ENCODE measurements at regions not wholly inside any gene's neighbourhood (a gene's known extent, or its start where the extent isn't known, plus 50 kb on each side); places are given as distances from the start of the nearest gene placed in this dataset.

DNA sequence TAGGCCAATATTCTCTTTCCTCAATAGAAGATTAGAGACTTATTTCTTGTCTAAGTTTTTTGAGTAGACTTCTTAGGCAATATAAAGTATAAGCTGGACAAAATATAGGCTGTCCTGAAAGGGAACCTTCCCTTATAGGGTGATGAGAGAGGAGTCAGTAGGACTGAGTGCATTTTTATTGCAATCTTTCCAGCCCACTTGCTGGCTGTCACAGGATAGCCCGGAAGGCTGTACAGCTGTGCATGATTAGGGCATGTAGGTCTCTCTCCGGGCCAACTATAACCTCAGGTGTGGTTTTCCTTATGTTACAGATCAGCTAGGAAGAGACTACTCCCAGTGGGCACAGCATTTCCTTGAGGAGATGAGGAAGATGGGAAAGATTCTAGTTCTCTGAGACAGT is 159.8 kb upstream of the MEF2C start:
- no peaks in the 10 kb centered on the region for H3K9me3 ChIP-seq (ENCODE audit: low read length)
- no peaks in the 10 kb centered on the region for H3K27me3 ChIP-seq (ENCODE audit: control insufficient read depth in 1 of 2, insufficient read depth in 2 of 2, low read length in 2 of 2)
- no peaks in the 10 kb centered on the region for H3K36me3 ChIP-seq (ENCODE audit: insufficient read depth, low read length)
- H3K27ac ChIP-seq (ENCODE audit: low read depth, low read length), result no peak overlapping the region
- no peak overlapping the region for H3K9ac ChIP-seq (ENCODE audit: low read length)
- no peak overlapping the region for H3K4me3 ChIP-seq (ENCODE audit: low read depth in 1 of 2, low read length in 2 of 2)
- H3K4me1 ChIP-seq (ENCODE audit: insufficient read depth, low read length), result no peaks in the 10 kb centered on the region

GRCh38 chr5:89041976-89042375 is 159.0 kb upstream of the MEF2C start:
- Histone ChIP-seq H3K4me3 (ENCODE audit: low read depth in 1 of 2, low read length in 2 of 2) (no peak overlapping the region), H3K9me3 (ENCODE audit: low read length) (no peaks in the 10 kb centered on the region), H3K36me3 (ENCODE audit: insufficient read depth, low read length) (no peaks in the 10 kb centered on the region), H3K4me1 (ENCODE audit: insufficient read depth, low read length) (no peaks in the 10 kb centered on the region), H3K9ac (ENCODE audit: low read length) (no peak overlapping the region), H3K27ac (ENCODE audit: low read depth, low read length) (no peak overlapping the region), H3K27me3 (ENCODE audit: control insufficient read depth in 1 of 2, insufficient read depth in 2 of 2, low read length in 2 of 2) (no peaks in the 10 kb centered on the region)

DNA sequence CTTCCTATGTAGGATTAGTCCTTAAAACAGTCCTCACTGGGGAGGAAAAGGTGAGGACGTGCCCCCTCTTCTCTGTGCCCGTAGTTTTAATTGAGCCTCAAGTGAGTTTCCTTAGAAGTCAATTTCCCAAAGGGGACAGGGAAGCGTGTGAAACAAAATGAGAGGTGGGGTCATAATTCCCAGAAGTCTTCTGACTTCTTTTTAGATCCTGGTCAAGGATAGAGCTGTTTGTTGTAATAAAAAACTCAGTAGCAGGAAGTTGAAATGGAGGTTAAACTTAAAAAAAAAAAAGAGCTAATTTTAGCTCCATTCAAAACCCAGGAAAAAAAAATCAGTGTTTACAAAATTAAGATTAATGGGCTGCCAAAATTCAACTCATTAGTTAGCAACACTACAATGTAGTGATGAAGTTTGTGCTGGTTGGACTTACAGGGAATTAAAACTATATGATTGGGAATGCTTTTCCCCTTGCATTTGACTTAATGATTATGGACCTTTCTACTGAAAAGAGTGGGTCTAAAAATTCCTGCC is 158.3 kb upstream of the MEF2C start:
- Histone ChIP-seq H3K9me3 (ENCODE audit: low read length) (no peaks in the 10 kb centered on the region), H3K9ac (ENCODE audit: low read length) (no peak overlapping the region), H3K27ac (ENCODE audit: low read depth, low read length) (no peak overlapping the region), H3K27me3 (ENCODE audit: control insufficient read depth in 1 of 2, insufficient read depth in 2 of 2, low read length in 2 of 2) (no peaks in the 10 kb centered on the region), H3K4me3 (ENCODE audit: low read depth in 1 of 2, low read length in 2 of 2) (no peak overlapping the region), H3K36me3 (ENCODE audit: insufficient read depth, low read length) (no peaks in the 10 kb centered on the region), H3K4me1 (ENCODE audit: insufficient read depth, low read length) (no peaks in the 10 kb centered on the region)

DNA sequence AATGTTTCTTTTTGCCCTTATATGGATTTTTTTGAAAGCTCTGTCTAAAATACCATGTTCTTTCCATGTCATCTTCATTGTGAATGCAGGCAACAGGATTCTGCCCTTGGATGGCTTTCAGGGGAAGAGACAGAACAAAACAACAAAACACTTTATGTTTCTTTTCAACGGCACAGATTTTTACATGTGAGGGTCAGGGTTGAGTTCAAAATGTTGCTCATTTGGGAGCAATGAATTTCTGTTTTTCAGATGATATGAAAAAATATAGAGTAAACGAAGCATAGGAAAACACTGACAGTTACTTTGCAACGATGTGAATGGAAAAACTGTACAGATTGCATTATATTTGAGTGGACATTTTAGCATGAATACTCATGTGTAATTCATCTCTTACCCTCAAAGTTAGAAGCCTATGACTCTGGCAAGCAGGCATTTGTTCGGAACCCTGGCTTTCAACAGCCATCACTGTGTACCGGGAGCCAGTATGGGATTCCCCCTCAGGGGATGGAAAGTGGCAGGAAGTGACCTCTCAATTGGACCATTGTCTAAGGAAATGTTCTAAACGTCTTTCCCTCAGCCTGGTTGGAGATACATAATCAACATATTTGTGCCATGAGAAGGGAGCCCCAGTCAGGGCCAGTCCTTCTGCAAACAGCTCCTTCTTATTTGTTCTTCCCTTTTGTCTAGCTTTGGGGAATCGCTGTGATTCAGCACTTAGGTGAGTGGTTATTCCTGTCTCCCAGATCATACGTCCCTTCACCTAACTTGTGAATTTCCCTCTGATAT is 153.9 kb upstream of the MEF2C start:
- Histone ChIP-seq H3K27me3 (ENCODE audit: control insufficient read depth in 1 of 2, insufficient read depth in 2 of 2, low read length in 2 of 2) (no peaks in the 10 kb centered on the region), H3K4me1 (ENCODE audit: insufficient read depth, low read length) (no peaks in the 10 kb centered on the region), H3K4me3 (ENCODE audit: low read depth in 1 of 2, low read length in 2 of 2) (no peak overlapping the region), H3K36me3 (ENCODE audit: insufficient read depth, low read length) (no peaks in the 10 kb centered on the region), H3K9ac (ENCODE audit: low read length) (no peak overlapping the region), H3K27ac (ENCODE audit: low read depth, low read length) (no peak overlapping the region), H3K9me3 (ENCODE audit: low read length) (no peaks in the 10 kb centered on the region)

DNA sequence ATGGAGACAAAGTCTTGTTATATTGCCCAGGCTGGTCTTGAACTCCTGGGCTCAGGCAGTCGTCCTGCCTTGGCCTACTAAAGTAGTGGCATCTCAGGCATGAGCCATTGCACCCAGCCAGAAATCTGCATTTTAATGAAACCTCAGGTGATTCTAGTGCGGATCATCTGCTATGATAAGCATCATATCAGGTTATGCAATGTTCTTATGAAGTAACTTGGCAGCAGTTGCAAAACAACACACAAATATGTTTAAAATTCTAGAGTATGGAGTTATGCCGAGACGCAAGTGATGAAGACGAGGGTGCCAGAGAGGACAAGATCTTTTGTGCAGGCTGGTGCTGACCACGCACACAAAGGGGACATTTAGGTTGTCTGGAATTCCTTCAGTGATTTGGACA is 153.2 kb upstream of the MEF2C start:
- H3K9ac ChIP-seq (ENCODE audit: low read length), result no peak overlapping the region
- H3K27me3 ChIP-seq (ENCODE audit: control insufficient read depth in 1 of 2, insufficient read depth in 2 of 2, low read length in 2 of 2), result no peaks in the 10 kb centered on the region
- no peaks in the 10 kb centered on the region for H3K4me1 ChIP-seq (ENCODE audit: insufficient read depth, low read length)
- no peaks in the 10 kb centered on the region for H3K9me3 ChIP-seq (ENCODE audit: low read length)
- no peaks in the 10 kb centered on the region for H3K36me3 ChIP-seq (ENCODE audit: insufficient read depth, low read length)
- H3K27ac ChIP-seq (ENCODE audit: low read depth, low read length), result no peak overlapping the region
- no peak overlapping the region for H3K4me3 ChIP-seq (ENCODE audit: low read depth in 1 of 2, low read length in 2 of 2)

DNA sequence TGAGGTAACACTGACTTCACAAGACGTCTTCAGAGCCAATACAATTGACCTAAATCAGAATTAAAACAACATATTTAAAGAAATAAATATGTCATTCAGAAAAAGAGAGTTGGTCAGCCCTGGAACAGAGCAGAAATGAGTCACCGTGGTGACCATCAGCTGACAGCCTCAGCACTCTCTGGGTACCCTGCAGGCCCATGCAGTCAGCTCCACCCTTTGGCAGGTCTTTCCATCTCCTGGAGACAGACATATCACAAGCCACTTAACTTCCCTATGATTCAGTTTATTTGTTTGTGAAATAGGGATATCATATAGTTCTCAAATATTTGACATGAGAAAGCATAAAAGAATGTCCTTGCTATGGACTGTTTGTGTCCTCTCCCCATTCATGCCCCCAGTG is 151.6 kb upstream of the MEF2C start:
- H3K36me3 ChIP-seq (ENCODE audit: insufficient read depth, low read length), result no peaks in the 10 kb centered on the region
- no peaks in the 10 kb centered on the region for H3K9me3 ChIP-seq (ENCODE audit: low read length)
- no peak overlapping the region for H3K4me3 ChIP-seq (ENCODE audit: low read depth in 1 of 2, low read length in 2 of 2)
- H3K27ac ChIP-seq (ENCODE audit: low read depth, low read length), result no peak overlapping the region
- H3K27me3 ChIP-seq (ENCODE audit: control insufficient read depth in 1 of 2, insufficient read depth in 2 of 2, low read length in 2 of 2), result no peaks in the 10 kb centered on the region
- H3K4me1 ChIP-seq (ENCODE audit: insufficient read depth, low read length), result no peaks in the 10 kb centered on the region
- no peak overlapping the region for H3K9ac ChIP-seq (ENCODE audit: low read length)

- H3K9me3 ChIP-seq (ENCODE audit: low read length), result no peaks in the 10 kb centered on the region
- H3K27ac ChIP-seq (ENCODE audit: low read depth, low read length), result no peak overlapping the region
- no peaks in the 10 kb centered on the region for H3K36me3 ChIP-seq (ENCODE audit: insufficient read depth, low read length)
- no peak overlapping the region for H3K4me3 ChIP-seq (ENCODE audit: low read depth in 1 of 2, low read length in 2 of 2)
- no peak overlapping the region for H3K9ac ChIP-seq (ENCODE audit: low read length)
- no peaks in the 10 kb centered on the region for H3K27me3 ChIP-seq (ENCODE audit: control insufficient read depth in 1 of 2, insufficient read depth in 2 of 2, low read length in 2 of 2)
- H3K4me1 ChIP-seq (ENCODE audit: insufficient read depth, low read length), result no peaks in the 10 kb centered on the region
Measured at GRCh38 chr5:89030798-89031197, 147.8 kb upstream of the MEF2C start.

DNA sequence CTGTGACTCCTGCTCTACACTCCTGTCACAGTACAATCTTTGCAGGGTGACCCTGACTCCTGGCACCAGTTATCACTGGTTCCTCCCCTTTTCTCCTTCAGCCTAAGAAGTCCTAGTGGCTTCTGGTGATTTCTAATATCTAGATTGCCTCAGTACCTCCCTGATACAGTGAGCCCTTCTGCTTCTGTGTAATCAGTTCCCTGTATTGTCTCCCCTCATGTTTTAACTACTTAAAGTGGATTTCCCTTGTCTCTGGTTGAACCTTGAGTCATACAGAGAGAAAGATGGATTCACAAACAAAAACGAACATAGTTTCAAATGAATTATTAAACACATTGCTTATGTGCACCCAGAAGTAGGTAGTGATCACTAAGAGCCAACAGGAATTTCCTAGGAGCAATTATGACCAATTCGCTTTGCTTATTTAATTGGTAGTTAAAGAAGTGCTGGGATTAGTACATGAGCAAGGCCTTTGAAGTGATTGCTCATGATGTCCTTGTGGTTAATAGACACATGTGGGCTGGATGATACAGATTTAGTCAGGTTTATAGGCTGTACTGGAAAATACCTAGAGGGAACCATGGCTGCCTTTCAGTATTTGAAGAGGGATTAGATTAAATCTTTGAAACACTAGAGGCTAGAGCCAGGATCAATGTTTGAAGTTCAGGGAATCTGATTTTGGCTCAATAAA is 145.8 kb upstream of the MEF2C start:
- H3K9me3 ChIP-seq (ENCODE audit: low read length), result no peaks in the 10 kb centered on the region
- H3K4me3 ChIP-seq (ENCODE audit: low read depth in 1 of 2, low read length in 2 of 2), result no peak overlapping the region
- H3K27ac ChIP-seq (ENCODE audit: low read depth, low read length), result no peak overlapping the region

GRCh38 chr5:89024045-89024444 is 141.1 kb upstream of the MEF2C start:
- Histone ChIP-seq H3K4me1 (ENCODE audit: insufficient read depth, low read length) (no peaks in the 10 kb centered on the region), H3K9ac (ENCODE audit: low read length) (no peak overlapping the region), H3K36me3 (ENCODE audit: insufficient read depth, low read length) (no peaks in the 10 kb centered on the region)

More for the DNA sequence above, 145.8 kb upstream of the MEF2C start:
- Histone ChIP-seq H3K36me3 (ENCODE audit: insufficient read depth, low read length) (no peaks in the 10 kb centered on the region), H3K4me1 (ENCODE audit: insufficient read depth, low read length) (no peaks in the 10 kb centered on the region), H3K9ac (ENCODE audit: low read length) (no peak overlapping the region), H3K27me3 (ENCODE audit: control insufficient read depth in 1 of 2, insufficient read depth in 2 of 2, low read length in 2 of 2) (no peaks in the 10 kb centered on the region)

GRCh38 chr5:89020926-89021610 is 138.1 kb upstream of the MEF2C start:
- Histone ChIP-seq H3K4me1 (ENCODE audit: insufficient read depth, low read length) (peaks cover 6% of the 10 kb centered on the region), H3K27ac (ENCODE audit: low read depth, low read length) (no peak overlapping the region)

More at GRCh38 chr5:89024045-89024444, 141.1 kb upstream of the MEF2C start:
- Histone ChIP-seq H3K4me3 (ENCODE audit: low read depth in 1 of 2, low read length in 2 of 2) (no peak overlapping the region), H3K27ac (ENCODE audit: low read depth, low read length) (no peak overlapping the region), H3K27me3 (ENCODE audit: control insufficient read depth in 1 of 2, insufficient read depth in 2 of 2, low read length in 2 of 2) (no peaks in the 10 kb centered on the region), H3K9me3 (ENCODE audit: low read length) (no peaks in the 10 kb centered on the region)

DNA sequence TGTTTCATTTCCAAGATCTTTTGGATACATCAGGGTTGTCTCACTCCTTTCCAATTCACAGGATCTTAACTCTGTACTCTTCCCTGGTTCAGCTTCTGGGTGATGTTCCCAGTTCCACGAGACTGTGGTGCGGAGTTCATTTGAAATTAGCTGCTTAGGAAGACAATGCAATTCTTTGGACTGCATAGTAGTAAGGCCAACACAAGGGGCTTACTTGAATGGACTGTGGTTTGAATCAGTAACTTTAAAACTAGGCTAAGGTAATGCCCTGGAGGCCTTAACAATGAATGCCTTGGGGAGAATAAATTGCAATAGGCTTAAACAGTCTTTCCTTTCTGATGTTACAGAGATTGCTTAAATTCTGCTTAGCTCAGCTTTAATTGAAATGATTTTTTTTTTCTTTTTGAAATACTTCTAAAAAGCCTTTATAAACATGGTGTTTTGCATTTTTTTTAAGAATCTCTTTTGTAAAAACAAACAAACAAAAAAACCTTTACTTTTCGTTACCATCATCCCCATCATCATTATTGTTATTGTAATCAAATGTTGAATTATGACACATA is 133.8 kb upstream of the MEF2C start:
- H3K27ac ChIP-seq (ENCODE audit: low read depth, low read length), result no peak overlapping the region
- no peak overlapping the region for H3K4me3 ChIP-seq (ENCODE audit: low read depth in 1 of 2, low read length in 2 of 2)
- H3K9ac ChIP-seq (ENCODE audit: low read length), result no peak overlapping the region

More at GRCh38 chr5:89020926-89021610, 138.1 kb upstream of the MEF2C start:
- H3K4me3 ChIP-seq (ENCODE audit: low read depth in 1 of 2, low read length in 2 of 2), result no peak overlapping the region
- no peaks in the 10 kb centered on the region for H3K27me3 ChIP-seq (ENCODE audit: control insufficient read depth in 1 of 2, insufficient read depth in 2 of 2, low read length in 2 of 2)
- no peaks in the 10 kb centered on the region for H3K36me3 ChIP-seq (ENCODE audit: insufficient read depth, low read length)
- H3K9ac ChIP-seq (ENCODE audit: low read length), result no peak overlapping the region
- H3K9me3 ChIP-seq (ENCODE audit: low read length), result no peaks in the 10 kb centered on the region

More for the DNA sequence above, 133.8 kb upstream of the MEF2C start:
- H3K9me3 ChIP-seq (ENCODE audit: low read length), result no peaks in the 10 kb centered on the region
- no peaks in the 10 kb centered on the region for H3K27me3 ChIP-seq (ENCODE audit: control insufficient read depth in 1 of 2, insufficient read depth in 2 of 2, low read length in 2 of 2)
- H3K4me1 ChIP-seq (ENCODE audit: insufficient read depth, low read length), result peaks cover 7% of the 10 kb centered on the region
- H3K36me3 ChIP-seq (ENCODE audit: insufficient read depth, low read length), result no peaks in the 10 kb centered on the region

All from muscle layer of colon (tissue), 2 donors.